ENCODE measurements at regions not wholly inside any gene's neighbourhood (a gene's known extent, or its start where the extent isn't known, plus 50 kb on each side); places are given as distances from the start of the nearest gene placed in this dataset.

GRCh38 chr22:48475661-48476345, 1351.9 kb downstream of the BRD1 start:
- DNase-seq (ENCODE audit: low read depth), result no peak

DNA sequence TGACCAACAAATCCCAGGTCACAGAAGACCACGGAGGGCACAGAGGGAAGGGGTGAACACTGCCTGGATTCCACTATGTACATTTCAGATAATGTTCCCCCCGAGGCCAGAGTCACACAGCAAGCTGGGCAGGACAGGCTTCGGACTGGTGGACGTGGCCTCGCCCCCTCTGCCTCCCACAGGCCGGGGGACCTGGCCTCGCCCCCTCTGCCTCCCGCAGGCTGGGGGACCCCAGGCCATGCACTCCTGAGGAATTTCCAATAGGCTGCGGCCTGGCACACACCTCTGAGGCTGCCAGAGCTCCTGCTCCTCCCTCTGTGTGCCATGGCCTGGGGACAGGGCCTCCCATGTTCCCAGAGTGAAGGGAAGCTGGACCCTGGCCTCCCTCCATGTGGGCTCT, 1352.8 kb downstream of the BRD1 start:
- no peak for DNase-seq (ENCODE audit: low read depth)

- no peak for DNase-seq (ENCODE audit: low read depth)
Observed at GRCh38 chr22:48473202-48473601, 1354.5 kb downstream of the BRD1 start.

DNA sequence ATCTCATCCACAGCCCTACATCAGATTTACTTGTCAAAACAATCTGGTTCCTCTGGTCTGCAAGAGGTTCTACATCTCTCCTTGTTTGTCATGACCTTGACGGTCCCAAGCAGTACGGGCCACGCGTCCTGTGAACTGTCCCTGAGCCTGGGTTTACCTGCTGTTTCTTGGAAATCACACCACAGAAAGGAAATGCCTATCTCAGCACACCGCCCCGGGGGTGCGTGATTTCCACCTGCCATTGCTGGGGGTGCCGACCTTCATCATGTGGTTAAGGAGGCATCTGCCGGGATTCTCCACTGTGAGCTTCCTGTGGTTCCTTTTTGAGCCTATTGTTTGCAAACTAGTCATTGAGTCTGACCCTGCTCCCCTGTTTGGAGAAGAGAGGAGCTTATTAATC, 1363.4 kb downstream of the BRD1 start:
- no peak for DNase-seq (ENCODE audit: low read depth)

- no peak for DNase-seq (ENCODE audit: low read depth)
Observed at GRCh38 chr22:48459859-48460823, 1367.5 kb downstream of the BRD1 start.

GRCh38 chr22:48459259-48459658, 1368.4 kb downstream of the BRD1 start:
- DNase-seq (ENCODE audit: low read depth), result no peak

- DNase-seq (ENCODE audit: low read depth), result no peak
Observed at GRCh38 chr22:48456449-48456848, 1371.2 kb downstream of the BRD1 start.

DNA sequence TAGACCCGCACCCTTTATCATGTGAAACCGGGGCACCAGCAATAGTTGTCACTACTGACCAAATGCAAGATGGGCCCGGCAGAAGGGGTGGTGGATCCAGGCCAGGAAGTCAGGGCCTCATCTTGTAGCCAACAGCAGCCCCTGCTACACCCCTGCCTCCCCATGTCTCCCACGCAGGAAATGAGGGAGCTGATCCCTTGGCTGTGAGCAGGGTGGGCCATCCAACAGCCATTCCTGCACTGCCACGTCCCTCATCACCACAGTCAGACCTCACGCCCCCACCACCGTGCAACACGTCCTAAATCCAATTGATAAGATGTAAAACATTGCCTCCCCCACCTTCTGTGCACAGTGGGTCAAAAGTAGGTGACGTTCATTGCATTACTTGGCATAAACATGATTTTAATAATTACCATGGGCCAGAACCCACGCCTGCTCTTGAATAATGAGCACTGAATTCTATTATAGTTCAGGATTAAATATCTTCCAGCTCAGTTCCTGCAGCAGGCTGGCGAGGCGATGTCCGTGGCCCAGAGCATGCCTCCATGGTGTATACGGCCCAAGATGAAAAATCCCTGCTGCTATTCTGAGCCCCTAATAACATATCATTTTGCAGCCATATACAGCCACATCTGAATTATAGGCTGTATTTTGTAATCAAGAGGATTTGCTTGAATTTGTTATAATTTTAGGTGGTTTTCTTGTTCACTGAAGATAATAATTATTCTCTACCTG, 1373.8 kb downstream of the BRD1 start:
- DNase-seq (ENCODE audit: low read depth), result no peak

GRCh38 chr22:48453171-48453570, 1374.5 kb downstream of the BRD1 start:
- DNase-seq (ENCODE audit: low read depth), result no peak

GRCh38 chr22:48452766-48453165, 1374.9 kb downstream of the BRD1 start:
- DNase-seq (ENCODE audit: low read depth), result no peak

DNA sequence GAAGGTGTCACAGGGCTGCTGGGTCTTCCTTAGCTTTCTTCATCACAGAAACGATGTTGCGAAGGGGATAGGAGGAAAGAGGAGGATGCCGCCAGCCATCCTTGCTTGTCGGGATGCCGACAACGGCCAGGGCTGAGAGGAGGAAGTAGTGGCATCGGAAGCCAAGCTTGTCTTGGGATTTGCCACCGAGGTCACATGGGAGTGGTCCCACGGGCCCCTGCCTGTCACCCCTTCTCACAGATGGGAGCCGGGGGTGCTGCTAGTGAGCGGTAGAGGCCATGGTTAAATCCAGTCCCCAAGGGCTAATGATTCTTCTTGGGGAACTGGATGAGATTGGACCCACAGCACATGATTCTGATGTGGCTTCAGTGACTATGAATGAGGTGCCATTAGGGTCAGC, 1375.8 kb downstream of the BRD1 start:
- no peak for DNase-seq (ENCODE audit: low read depth)

DNA sequence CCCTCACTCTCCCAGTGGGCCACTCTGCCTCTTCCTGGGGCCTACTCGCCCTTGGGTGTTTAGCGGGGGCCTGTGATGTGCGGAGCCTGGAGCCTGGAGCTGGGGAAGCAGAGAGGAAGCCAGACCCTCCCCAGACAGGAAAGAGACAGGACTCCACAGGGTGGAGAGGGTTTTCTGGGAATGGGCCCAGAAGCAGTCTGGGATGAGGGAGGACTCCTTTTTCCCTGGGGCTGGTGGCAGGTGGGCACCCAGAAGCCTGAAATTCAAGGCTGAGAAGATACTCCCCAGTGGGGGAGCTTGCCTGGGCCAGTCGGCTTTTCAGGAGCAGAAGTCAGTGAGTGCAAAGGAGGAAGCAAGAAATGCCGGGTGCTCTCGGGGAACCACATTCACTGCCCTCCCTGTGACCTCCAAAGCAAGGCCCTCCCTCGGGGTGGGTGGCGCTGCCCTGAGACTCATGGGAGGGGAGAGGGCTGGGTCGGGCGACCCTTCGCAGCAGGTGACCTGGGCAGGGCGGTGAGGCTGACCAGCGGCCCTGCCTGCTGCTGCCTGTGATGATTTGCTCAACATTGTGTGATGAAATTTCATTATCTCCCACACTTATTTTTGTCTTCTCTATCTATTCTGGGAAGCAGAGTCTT, 1377.4 kb downstream of the BRD1 start:
- no peak for DNase-seq (ENCODE audit: low read depth)

DNA sequence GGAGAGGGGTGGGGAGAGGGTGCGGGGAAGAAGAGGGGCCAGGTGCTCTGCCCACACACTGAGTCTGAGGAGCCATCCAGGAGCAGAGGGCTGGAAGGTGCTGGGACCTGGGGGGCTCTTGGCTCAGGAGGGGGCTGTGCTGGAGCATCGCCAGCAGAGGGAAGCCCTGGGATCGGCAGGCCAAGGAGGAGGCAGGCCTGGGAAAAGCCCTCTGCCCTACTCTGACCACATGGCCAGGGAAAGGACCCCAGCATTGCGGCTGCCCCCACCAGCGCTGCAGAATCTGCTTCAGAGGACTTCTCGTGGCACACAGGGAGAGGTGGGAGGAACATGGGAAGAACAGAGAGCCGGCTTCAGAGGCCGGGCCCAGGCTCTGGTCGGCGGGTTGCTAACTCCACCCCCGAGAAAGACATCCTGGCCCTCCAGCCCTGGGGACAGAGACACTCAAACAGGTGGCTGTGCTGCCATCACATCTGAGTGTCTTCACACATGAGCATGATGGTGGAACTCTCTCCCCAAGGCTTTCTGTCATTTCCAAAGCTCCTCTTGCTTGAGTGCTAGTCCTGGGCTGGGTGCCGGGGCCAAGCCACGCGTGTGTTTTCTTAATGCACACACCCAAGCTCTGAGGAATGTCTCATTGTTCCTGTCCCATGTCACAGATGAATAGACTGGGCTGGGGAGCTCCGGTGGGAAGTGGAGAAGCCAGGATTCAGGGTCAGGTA, 1378.0 kb downstream of the BRD1 start:
- DNase-seq (ENCODE audit: low read depth), result no peak

GRCh38 chr22:48448821-48449220, 1378.9 kb downstream of the BRD1 start:
- DNase-seq (ENCODE audit: low read depth), result no peak

DNA sequence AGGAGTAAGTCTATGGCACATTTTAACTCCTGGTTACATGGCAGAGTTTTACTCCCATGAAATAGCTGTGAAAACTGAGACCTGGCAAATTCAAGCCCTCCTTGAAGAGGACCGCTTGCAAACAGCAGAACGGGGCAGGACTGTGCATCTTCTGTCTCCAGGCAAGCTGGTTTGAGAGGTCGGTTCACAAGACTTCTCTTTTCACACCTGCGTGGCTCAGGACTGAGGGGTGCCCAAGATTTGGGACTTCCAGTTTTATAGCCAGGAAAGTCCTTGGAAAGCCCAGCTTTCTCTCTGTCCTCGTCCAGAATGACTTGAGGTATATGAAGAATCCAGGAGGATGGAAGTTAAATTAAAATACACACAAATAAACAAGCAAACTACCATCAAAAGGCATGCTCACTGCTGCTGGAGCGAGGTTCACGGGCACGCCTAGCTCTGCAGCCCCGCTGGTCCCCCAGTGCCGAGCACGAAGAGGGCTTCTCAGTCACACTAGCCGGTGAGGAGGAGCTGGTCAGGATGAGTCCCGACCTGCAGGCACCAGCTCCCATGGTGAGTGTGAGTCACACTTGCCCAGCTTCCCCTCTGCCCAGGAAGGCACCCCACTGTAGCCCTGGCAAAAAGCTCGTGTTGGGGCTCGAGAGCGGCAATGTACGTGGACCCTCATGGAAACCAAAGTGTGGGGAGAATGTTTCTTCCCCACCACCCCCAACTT, 1382.4 kb downstream of the BRD1 start:
- DNase-seq (ENCODE audit: low read depth), result no peak

GRCh38 chr22:48444320-48445112, 1383.2 kb downstream of the BRD1 start:
- no peak for DNase-seq (ENCODE audit: low read depth)

DNA sequence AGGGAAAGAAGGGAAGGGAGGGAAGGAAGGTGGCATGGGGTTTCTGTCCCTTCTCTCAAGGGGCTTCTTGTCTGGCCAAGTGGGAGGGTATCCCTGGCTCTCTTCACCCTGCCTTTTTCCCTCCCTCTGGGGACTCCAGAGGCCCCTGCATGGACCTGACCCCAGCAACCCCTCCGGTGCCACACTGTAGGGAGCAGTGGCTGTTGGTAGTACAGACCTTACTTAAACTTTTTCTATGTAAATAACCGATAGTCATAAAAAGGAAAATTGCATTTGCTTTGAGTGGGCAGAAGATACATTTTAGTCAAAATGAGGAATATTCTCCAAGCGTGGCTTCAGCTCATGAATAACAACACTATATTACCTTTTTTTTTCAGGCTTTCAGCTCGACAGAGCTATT, 1384.0 kb downstream of the BRD1 start:
- no peak for DNase-seq (ENCODE audit: low read depth)

- DNase-seq (ENCODE audit: low read depth), result no peak
Observed at GRCh38 chr22:48442663-48443062, 1385.0 kb downstream of the BRD1 start.

DNA sequence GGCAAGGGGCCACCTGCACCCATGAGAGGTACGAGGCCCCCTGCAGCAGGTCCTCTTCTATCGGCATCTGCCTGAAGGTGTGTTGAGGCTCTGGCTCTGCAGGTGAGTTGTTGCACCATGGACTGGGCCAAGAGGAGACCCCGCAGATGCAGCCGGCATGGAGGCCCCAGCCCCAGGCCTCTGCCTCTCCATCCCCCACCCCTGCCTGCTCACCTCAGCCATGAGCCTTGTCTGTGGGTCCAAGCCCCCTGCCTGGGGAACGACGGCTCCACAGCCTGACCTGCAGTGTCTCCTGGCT, 1386.2 kb downstream of the BRD1 start:
- no peak for DNase-seq (ENCODE audit: low read depth)
